CD14-positive monocyte (primary cell): ENCODE measurements at regions not wholly inside any gene's neighbourhood (a gene's known extent, or its start where the extent isn't known, plus 50 kb on each side); places are given as distances from the start of the nearest gene placed in this dataset.

Source experiments
- DNase-seq, 3 donors: peaks; one replicate each; pipeline ENCODE4 v3.0.0-alpha.2; 2011 to 2022
- H2AFZ ChIP-seq: 2 replicates; pipeline ENCODE4 v1.6.0; 2012; ENCODE audit warnings: mild to moderate bottlenecking, low read depth, low read length, inconsistent platforms; ENCODE audit not compliant: insufficient read depth, poor library complexity, severe bottlenecking
- H3K27ac ChIP-seq, 2 donors: 1 replicate in 1 of 2; 2 replicates in 1 of 2; pipeline ENCODE4 v1.5.1; 2012 to 2013; ENCODE audit warnings: low read length in 2 of 2, control low read depth in 1 of 2, inconsistent platforms in 1 of 2, low read depth in 1 of 2, mild to moderate bottlenecking in 1 of 2
- H3K27me3 ChIP-seq, 2 donors: one replicate each; pipeline versions ENCODE4 v1.6.0 to v1.6.1; 2011 to 2013; ENCODE audit warnings: low read length in 2 of 2; ENCODE audit not compliant: control insufficient read depth in 2 of 2, insufficient read depth in 2 of 2
- H3K36me3 ChIP-seq, 2 donors: replicated peaks in 1 of 2; 1 replicate in 1 of 2; 2 replicates in 1 of 2; pipeline versions ENCODE4 v1.5.1 to v1.6.1; 2012 to 2013; ENCODE audit warnings: low read length in 2 of 2, control low read depth in 1 of 2, inconsistent platforms in 1 of 2, mild to moderate bottlenecking in 1 of 2; ENCODE audit not compliant: insufficient read depth in 2 of 2, control insufficient read depth in 1 of 2
- H3K4me1 ChIP-seq, 2 donors: 1 replicate in 1 of 2; 2 replicates in 1 of 2; pipeline versions ENCODE4 v1.5.1 to v1.6.1; 2012 to 2013; ENCODE audit warnings: low read length in 2 of 2, control low read depth in 1 of 2, inconsistent platforms in 1 of 2, mild to moderate bottlenecking in 1 of 2, moderate library complexity in 1 of 2; ENCODE audit not compliant: insufficient read depth in 2 of 2, control insufficient read depth in 1 of 2
- H3K4me2 ChIP-seq: replicated peaks from 2 replicates; pipeline ENCODE3; 2012; ENCODE audit warnings: low read length, moderate library complexity, mild to moderate bottlenecking; ENCODE audit not compliant: poor library complexity, severe bottlenecking; ENCODE audit errors: extremely low read depth
- H3K4me3 ChIP-seq, 3 experiments: fragments of 200-600 bp in 1 of 3; sonication (generic) in 1 of 3; replicated peaks in 1 of 3; 1 replicate in 2 of 3; 2 replicates in 1 of 3; pipeline ENCODE4 v1.5.1; 2011 to 2013; ENCODE audit warnings: low read length in 3 of 3, mild to moderate bottlenecking in 3 of 3, control low read depth in 2 of 3, low read depth in 2 of 3, inconsistent platforms in 1 of 3, moderate library complexity in 1 of 3
- H3K79me2 ChIP-seq: 2 replicates; pipeline ENCODE4 v1.6.0; 2012; ENCODE audit warnings: mild to moderate bottlenecking, control low read depth, inconsistent platforms, low read length, moderate library complexity; ENCODE audit not compliant: insufficient read depth
- H3K9ac ChIP-seq: 2 replicates; pipeline ENCODE4 v1.6.0; 2017; ENCODE audit warnings: low read length, mild to moderate bottlenecking; ENCODE audit not compliant: insufficient read depth, poor library complexity, severe bottlenecking
- H3K9me3 ChIP-seq, 2 donors: replicated peaks in 1 of 2; 1 replicate in 1 of 2; 2 replicates in 1 of 2; pipeline versions ENCODE4 v1.5.1 to v1.6.1; 2012 to 2013; ENCODE audit warnings: low read length in 2 of 2, control low read depth in 1 of 2; ENCODE audit not compliant: control insufficient read depth in 1 of 2, insufficient read depth in 1 of 2
- H4K20me1 ChIP-seq: 2 replicates; pipeline ENCODE4 v1.6.0; 2012; ENCODE audit warnings: mild to moderate bottlenecking, low read length, control low read depth, moderate library complexity; ENCODE audit not compliant: insufficient read depth
- H3K27ac Mint-ChIP-seq, 7 donors: one replicate each; pipeline ENCODE4 v1.8.0; 2020; ENCODE audit warnings: mild to moderate bottlenecking in 7 of 7, mixed read lengths in 7 of 7, moderate library complexity in 6 of 7, inconsistent platforms in 2 of 7
- H3K27me3 Mint-ChIP-seq, 3 donors: one replicate each; pipeline ENCODE4 v1.8.0; 2021 to 2022; ENCODE audit warnings: low read depth in 3 of 3, mild to moderate bottlenecking in 3 of 3, mixed read lengths in 3 of 3, moderate library complexity in 3 of 3, inconsistent platforms in 1 of 3
- H3K36me3 Mint-ChIP-seq, 2 donors: one replicate each; pipeline ENCODE4 v1.8.0; 2020; ENCODE audit warnings: mixed read lengths in 2 of 2, inconsistent platforms in 1 of 2, mild to moderate bottlenecking in 1 of 2
- H3K4me1 Mint-ChIP-seq: one replicate; pipeline ENCODE4 v1.8.0; 2020; ENCODE audit warnings: mild to moderate bottlenecking, mixed read lengths
- H3K4me3 Mint-ChIP-seq, 2 donors: one replicate each; pipeline ENCODE4 v1.8.0; 2020; ENCODE audit warnings: mild to moderate bottlenecking in 2 of 2, mixed read lengths in 2 of 2, moderate library complexity in 1 of 2
- H3K9me3 Mint-ChIP-seq, 7 donors: one replicate each; pipeline ENCODE4 v1.8.0; 2020 to 2022; ENCODE audit warnings: mixed read lengths in 7 of 7, mild to moderate bottlenecking in 6 of 7, moderate library complexity in 6 of 7, inconsistent platforms in 2 of 7
- WGBS: methylation state at CpG from one replicate; pipeline ENCODE4 v1.1.5; 2013; ENCODE audit warnings: missing lambda C conversion rate; ENCODE audit not compliant: insufficient coverage; 5-methylcytosine and 5-hydroxymethylcytosine counted together
- intact Hi-C, 2 donors: fragments of 100-400 bp; cut with micrococcal nuclease; formaldehyde crosslinking; loops; one replicate each; pipeline versions ENCODE4 v1.15.0 to v1.15.1; 2023
- TF ChIP-seq, protein P1 (sequence below): fragments of 200-600 bp; IDR thresholded peaks from one replicate; pipeline ENCODE4 v1.8.0; 2022; ENCODE audit warnings: antibody characterized with exemption, mild to moderate bottlenecking

- intact Hi-C loops, result no loop called here
- Mint-ChIP-seq H3K4me1 (no peaks in the 10 kb centered on the region), H3K27me3 (peaks cover 0 to 2% (median 0%) of the 10 kb centered on the region in 3 donors), H3K4me3 (no peak overlapping the region), H3K9me3 (peaks cover 0 to 8% (median 3%) of the 10 kb centered on the region in 7 donors), H3K36me3 (no peaks in the 10 kb centered on the region), H3K27ac (no peak overlapping the region)
- no peaks in the 10 kb centered on the region for H3K79me2 ChIP-seq
- DNase-seq, result no peak
- H2AFZ ChIP-seq, result no peak overlapping the region
- TF ChIP-seq, protein P1, sequence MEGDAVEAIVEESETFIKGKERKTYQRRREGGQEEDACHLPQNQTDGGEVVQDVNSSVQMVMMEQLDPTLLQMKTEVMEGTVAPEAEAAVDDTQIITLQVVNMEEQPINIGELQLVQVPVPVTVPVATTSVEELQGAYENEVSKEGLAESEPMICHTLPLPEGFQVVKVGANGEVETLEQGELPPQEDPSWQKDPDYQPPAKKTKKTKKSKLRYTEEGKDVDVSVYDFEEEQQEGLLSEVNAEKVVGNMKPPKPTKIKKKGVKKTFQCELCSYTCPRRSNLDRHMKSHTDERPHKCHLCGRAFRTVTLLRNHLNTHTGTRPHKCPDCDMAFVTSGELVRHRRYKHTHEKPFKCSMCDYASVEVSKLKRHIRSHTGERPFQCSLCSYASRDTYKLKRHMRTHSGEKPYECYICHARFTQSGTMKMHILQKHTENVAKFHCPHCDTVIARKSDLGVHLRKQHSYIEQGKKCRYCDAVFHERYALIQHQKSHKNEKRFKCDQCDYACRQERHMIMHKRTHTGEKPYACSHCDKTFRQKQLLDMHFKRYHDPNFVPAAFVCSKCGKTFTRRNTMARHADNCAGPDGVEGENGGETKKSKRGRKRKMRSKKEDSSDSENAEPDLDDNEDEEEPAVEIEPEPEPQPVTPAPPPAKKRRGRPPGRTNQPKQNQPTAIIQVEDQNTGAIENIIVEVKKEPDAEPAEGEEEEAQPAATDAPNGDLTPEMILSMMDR, result no peak
- H3K4me2 ChIP-seq, result no peak overlapping the region
- no CpG with 5 or more reads among the region's 2 CpGs for WGBS
- H3K27ac ChIP-seq, result no peak overlapping the region
- H3K9ac ChIP-seq, result no peak overlapping the region
- no peaks in the 10 kb centered on the region for H3K4me1 ChIP-seq
- no peaks in the 10 kb centered on the region for H3K9me3 ChIP-seq
- no peaks in the 10 kb centered on the region for H3K36me3 ChIP-seq
- H3K4me3 ChIP-seq, result no peak overlapping the region
- H4K20me1 ChIP-seq, result no peaks in the 10 kb centered on the region
- no peaks in the 10 kb centered on the region for H3K27me3 ChIP-seq
Observed at GRCh38 chr1:177859572-177859971, 110.3 kb downstream of the SEC16B start.

DNA sequence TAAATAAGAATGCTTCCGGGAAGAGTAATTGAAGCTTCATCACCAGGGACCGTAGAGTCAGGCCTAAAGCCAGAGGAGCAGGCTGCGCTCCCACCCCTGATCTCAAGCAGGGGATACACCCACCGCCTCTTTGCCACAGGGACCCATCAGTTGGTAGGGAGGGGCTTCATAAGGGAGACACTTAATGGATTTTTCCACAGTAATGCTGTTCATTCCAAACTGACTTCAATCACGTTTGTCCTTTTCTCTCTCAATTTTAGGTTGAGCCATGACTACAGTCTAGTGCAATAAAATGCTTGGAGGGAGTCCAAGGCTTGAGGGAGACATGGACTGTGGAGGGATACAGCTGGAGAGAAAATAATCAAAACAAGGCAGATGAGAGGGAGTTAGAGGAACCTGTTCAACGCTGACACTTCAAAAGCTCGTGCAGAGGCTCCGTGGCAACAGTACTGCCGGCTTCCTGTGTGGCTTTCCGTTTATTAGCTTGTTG is 111.5 kb downstream of the SEC16B start:
- no peaks in the 10 kb centered on the region for H3K9me3 ChIP-seq
- H3K4me1 ChIP-seq, result no peaks in the 10 kb centered on the region
- H2AFZ ChIP-seq, result no peak overlapping the region
- H3K4me3 ChIP-seq, result no peak overlapping the region
- Mint-ChIP-seq H3K4me1 (no peaks in the 10 kb centered on the region), H3K36me3 (no peaks in the 10 kb centered on the region), H3K27me3 (peaks cover 0 to 2% (median 0%) of the 10 kb centered on the region in 3 donors), H3K4me3 (no peak overlapping the region), H3K9me3 (peaks cover 0 to 6% (median 3%) of the 10 kb centered on the region in 7 donors), H3K27ac (no peak overlapping the region)
- no peaks in the 10 kb centered on the region for H4K20me1 ChIP-seq
- TF ChIP-seq, protein P1, result peak; percentile 9
- H3K36me3 ChIP-seq, result no peaks in the 10 kb centered on the region
- H3K79me2 ChIP-seq, result no peaks in the 10 kb centered on the region
- H3K27ac ChIP-seq, result no peak overlapping the region
- no peak for DNase-seq
- H3K4me2 ChIP-seq, result no peak overlapping the region
- intact Hi-C loops, result no loop called here
- H3K9ac ChIP-seq, result no peak overlapping the region
- H3K27me3 ChIP-seq, result no peaks in the 10 kb centered on the region
- WGBS, result 0% methylated on average over 1 of the region's 10 CpGs
